ENCODE measurements at regions not wholly inside any gene's neighbourhood (a gene's known extent, or its start where the extent isn't known, plus 50 kb on each side); places are given as distances from the start of the nearest gene placed in this dataset.
"Not testable (repeated sequence)": the region's sequence is repeated elsewhere in the genome, so short reads cannot be mapped to it uniquely, and the experiment has no call there.

- no peak for DNase-seq (ENCODE audit: low spot score)
Measured at GRCh38 chrX:114087543-114087942, 496.3 kb upstream of the HTR2C start.

GRCh38 chrX:114077773-114078172 is 506.1 kb upstream of the HTR2C start:
- no peak for DNase-seq (ENCODE audit: low spot score)

GRCh38 chrX:114075073-114075673 is 508.7 kb upstream of the HTR2C start:
- DNase-seq (ENCODE audit: low spot score): no peak

GRCh38 chrX:114073926-114074325 is 510.0 kb upstream of the HTR2C start:
- DNase-seq (ENCODE audit: low spot score): no peak

- no peak for DNase-seq (ENCODE audit: low spot score)
Measured at GRCh38 chrX:114071412-114071811, 512.5 kb upstream of the HTR2C start.

- DNase-seq (ENCODE audit: low spot score): no peak
Measured at GRCh38 chrX:114065577-114066223, 518.2 kb upstream of the HTR2C start.

- no peak for DNase-seq (ENCODE audit: low spot score)
Measured at GRCh38 chrX:114061226-114061625, 522.7 kb upstream of the HTR2C start.

GRCh38 chrX:114058988-114059418 is 524.9 kb upstream of the HTR2C start:
- no peak for DNase-seq (ENCODE audit: low spot score)

GRCh38 chrX:114057422-114057821 is 526.5 kb upstream of the HTR2C start:
- not testable (repeated sequence) for DNase-seq (ENCODE audit: low spot score)

GRCh38 chrX:114051667-114052315 is 532.1 kb upstream of the HTR2C start:
- no peak for DNase-seq (ENCODE audit: low spot score)

- DNase-seq (ENCODE audit: low spot score): no peak
Measured at GRCh38 chrX:114050075-114050796, 533.6 kb upstream of the HTR2C start.

GRCh38 chrX:114049063-114049462 is 534.8 kb upstream of the HTR2C start:
- DNase-seq (ENCODE audit: low spot score): no peak

- DNase-seq (ENCODE audit: low spot score): no peak
Measured at GRCh38 chrX:114047558-114047957, 536.3 kb upstream of the HTR2C start.

- no peak for DNase-seq (ENCODE audit: low spot score)
Measured at GRCh38 chrX:114046695-114047279, 537.1 kb upstream of the HTR2C start.

- not testable (repeated sequence) for DNase-seq (ENCODE audit: low spot score)
Measured at GRCh38 chrX:114041470-114041869, 542.4 kb upstream of the HTR2C start.

- not testable (repeated sequence) for DNase-seq (ENCODE audit: low spot score)
Measured at GRCh38 chrX:114040661-114041269, 543.1 kb upstream of the HTR2C start.

- not testable (repeated sequence) for DNase-seq (ENCODE audit: low spot score)
Measured at GRCh38 chrX:114040111-114040510, 543.8 kb upstream of the HTR2C start.

- no peak for DNase-seq (ENCODE audit: low spot score)
Measured at GRCh38 chrX:114038358-114038757, 545.5 kb upstream of the HTR2C start.

GRCh38 chrX:114037515-114037914 is 546.4 kb upstream of the HTR2C start:
- no peak for DNase-seq (ENCODE audit: low spot score)

- no peak for DNase-seq (ENCODE audit: low spot score)
Measured at GRCh38 chrX:114028907-114029662, 554.8 kb upstream of the HTR2C start.

- no peak for DNase-seq (ENCODE audit: low spot score)
Measured at GRCh38 chrX:114017086-114017485, 566.8 kb upstream of the HTR2C start.
